NCI-H748 treated with DMSO at 0.1 percent for 48 hours (cell line): ENCODE measurements at regions not wholly inside any gene's neighbourhood (a gene's known extent, or its start where the extent isn't known, plus 50 kb on each side); places are given as distances from the start of the nearest gene placed in this dataset.

ENCODE experiments used
- DNase-seq: peaks from one replicate; lab custom pipeline; 2025; lab: John Stamatoyannopoulos, UW

- no peak for DNase-seq
Observed at GRCh38 chr5:135702191-135702590, 123.4 kb upstream of the CXCL14 start.

GRCh38 chr5:135700731-135701130, 121.9 kb upstream of the CXCL14 start:
- DNase-seq = no peak

- DNase-seq = no peak
Observed at GRCh38 chr5:135697959-135698345, 119.2 kb upstream of the CXCL14 start.

- no peak for DNase-seq
Observed at GRCh38 chr5:135697251-135697958, 118.6 kb upstream of the CXCL14 start.

GRCh38 chr5:135696317-135696716, 117.5 kb upstream of the CXCL14 start:
- no peak for DNase-seq

- no peak for DNase-seq
Observed at GRCh38 chr5:135695656-135696313, 117.0 kb upstream of the CXCL14 start.

- no peak for DNase-seq
Observed at GRCh38 chr5:135694906-135695305, 116.1 kb upstream of the CXCL14 start.

- DNase-seq = no peak
Observed at GRCh38 chr5:135694012-135694411, 115.2 kb upstream of the CXCL14 start.

- no peak for DNase-seq
Observed at GRCh38 chr5:135693371-135693955, 114.7 kb upstream of the CXCL14 start.

- DNase-seq = no peak
Observed at GRCh38 chr5:135691044-135691443, 112.3 kb upstream of the CXCL14 start.

- DNase-seq = no peak
Observed at GRCh38 chr5:135690466-135690865, 111.7 kb upstream of the CXCL14 start.

GRCh38 chr5:135689506-135689905, 110.7 kb upstream of the CXCL14 start:
- no peak for DNase-seq

- DNase-seq = no peak
Observed at GRCh38 chr5:135688385-135688784, 109.6 kb upstream of the CXCL14 start.

GRCh38 chr5:135683189-135683588, 104.4 kb upstream of the CXCL14 start:
- DNase-seq = no peak

GRCh38 chr5:135680713-135681112, 101.9 kb upstream of the CXCL14 start:
- DNase-seq = no peak

GRCh38 chr5:135678640-135679268, 100.0 kb upstream of the CXCL14 start:
- DNase-seq = no peak

- no peak for DNase-seq
Observed at GRCh38 chr5:135671966-135672365, 93.2 kb upstream of the CXCL14 start.

GRCh38 chr5:135671052-135671705, 92.4 kb upstream of the CXCL14 start:
- no peak for DNase-seq

- DNase-seq = no peak
Observed at GRCh38 chr5:135670588-135670987, 91.8 kb upstream of the CXCL14 start.

- no peak for DNase-seq
Observed at GRCh38 chr5:135669416-135669815, 90.6 kb upstream of the CXCL14 start.

GRCh38 chr5:135667673-135668072, 88.9 kb upstream of the CXCL14 start:
- DNase-seq = peak; percentile 6

- DNase-seq = no peak
Observed at GRCh38 chr5:135667204-135667603, 88.4 kb upstream of the CXCL14 start.
